Femur (tissue), 1 donor: ENCODE measurements at regions not wholly inside any gene's neighbourhood (a gene's known extent, or its start where the extent isn't known, plus 50 kb on each side); places are given as distances from the start of the nearest gene placed in this dataset.

Experiments used
- DNase-seq: peaks from one replicate; pipeline ENCODE4 v3.0.0-alpha.2; 2017

GRCh38 chr9:23606107-23606506 lies 219.9 kb downstream of the ELAVL2 start:
- no peak for DNase-seq

GRCh38 chr9:23608456-23608855 lies 217.6 kb downstream of the ELAVL2 start:
- no peak for DNase-seq

- DNase-seq, result peak; percentile 75
Observed at GRCh38 chr9:23611869-23612268, 214.2 kb downstream of the ELAVL2 start.

GRCh38 chr9:23615569-23615968 lies 210.5 kb downstream of the ELAVL2 start:
- DNase-seq, result no peak

GRCh38 chr9:23621188-23621587 lies 204.9 kb downstream of the ELAVL2 start:
- DNase-seq, result no peak

- no peak for DNase-seq
Observed at GRCh38 chr9:23621924-23622323, 204.1 kb downstream of the ELAVL2 start.

- DNase-seq, result no peak
Observed at GRCh38 chr9:23622396-23622795, 203.6 kb downstream of the ELAVL2 start.

GRCh38 chr9:23630488-23630887 lies 195.6 kb downstream of the ELAVL2 start:
- no peak for DNase-seq

- no peak for DNase-seq
Observed at GRCh38 chr9:23635276-23635675, 190.8 kb downstream of the ELAVL2 start.

GRCh38 chr9:23636199-23636598 lies 189.8 kb downstream of the ELAVL2 start:
- no peak for DNase-seq

- DNase-seq, result no peak
Observed at GRCh38 chr9:23638011-23638410, 188.0 kb downstream of the ELAVL2 start.

GRCh38 chr9:23638837-23639426 lies 187.1 kb downstream of the ELAVL2 start:
- DNase-seq, result no peak
